ENCODE measurements at regions not wholly inside any gene's neighbourhood (a gene's known extent, or its start where the extent isn't known, plus 50 kb on each side); places are given as distances from the start of the nearest gene placed in this dataset.

DNA sequence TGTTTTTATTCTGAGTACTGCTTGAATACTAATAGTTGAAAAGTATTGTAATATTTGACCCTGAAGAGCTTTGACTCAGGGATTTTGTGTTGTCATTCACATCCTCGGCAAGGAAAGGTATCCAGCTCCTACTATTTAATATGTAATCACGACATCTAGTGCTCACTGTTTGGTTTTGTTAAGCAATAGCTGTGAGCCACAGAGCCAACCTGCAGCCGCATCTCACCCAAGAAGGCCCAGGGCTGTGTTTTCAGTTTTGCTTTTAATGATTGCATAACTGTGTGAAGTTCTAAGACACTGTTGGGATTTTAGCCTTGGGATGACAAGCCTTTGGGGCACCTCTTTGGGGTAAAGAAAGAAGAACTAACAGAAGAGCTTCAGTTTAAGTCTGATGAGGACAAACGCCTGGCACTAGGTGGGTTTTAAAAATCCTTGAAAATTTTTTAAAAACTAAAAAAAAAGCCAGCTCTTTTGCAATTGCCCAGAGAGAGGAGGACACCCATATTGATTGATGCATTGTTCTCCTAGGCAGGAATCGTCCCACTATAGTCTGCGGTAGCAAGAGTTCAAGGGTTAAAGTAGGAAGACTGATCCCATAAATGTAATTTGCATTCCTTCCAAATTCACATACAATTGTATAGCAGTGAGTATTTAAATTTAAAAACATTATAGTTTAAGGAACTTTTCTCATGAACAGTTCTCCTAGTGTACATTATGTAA lies 157.8 kb downstream of the RELL1 start:
- Mint-ChIP-seq H3K27me3 (ENCODE audit: low read depth) (no peaks in the 10 kb centered on the region), H3K4me3 (no peak overlapping the region), H3K27ac (no peak overlapping the region), H3K9me3 (no peaks in the 10 kb centered on the region), H3K4me1 (ENCODE audit: low read depth) (no peaks in the 10 kb centered on the region), H3K36me3 (ENCODE audit: low read depth) (no peaks in the 10 kb centered on the region)
- CTCF ChIA-PET, result interaction anchor here (0.7 kb wide), 2 partner anchors 34 to 453 kb away, joined by 3 read pairs; no protein-coding TSS in a partner anchor
- no peak for DNase-seq
- intact Hi-C loops (cut with micrococcal nuclease), result no loop called here

DNA sequence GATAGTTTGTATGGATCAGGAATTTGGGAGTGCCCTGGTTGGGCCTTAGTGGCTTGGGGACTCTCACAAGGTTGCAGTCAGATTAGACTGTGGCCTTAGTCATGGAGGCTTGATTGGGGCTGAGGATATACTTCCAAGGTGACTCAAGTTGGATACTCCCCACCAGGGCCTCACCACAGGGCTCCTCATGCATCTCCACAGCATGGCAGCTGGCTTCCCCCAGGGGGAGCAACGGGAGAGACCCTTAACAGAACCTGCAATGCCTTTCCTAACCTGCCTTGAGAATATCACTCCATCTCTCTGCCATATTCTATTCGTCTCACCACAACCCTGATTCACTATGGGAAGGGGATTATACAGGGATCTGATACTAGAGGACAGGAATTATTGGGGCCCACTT lies 161.9 kb downstream of the RELL1 start:
- no peak overlapping the region for H3K27ac Mint-ChIP-seq
- H3K36me3 Mint-ChIP-seq (ENCODE audit: low read depth), result no peaks in the 10 kb centered on the region
- H3K4me3 Mint-ChIP-seq, result no peak overlapping the region
- no peak for DNase-seq
- peaks cover 6% of the 10 kb centered on the region for H3K9me3 Mint-ChIP-seq
- CTCF ChIA-PET, result no interaction called here
- H3K27me3 Mint-ChIP-seq (ENCODE audit: low read depth), result no peaks in the 10 kb centered on the region
- no peaks in the 10 kb centered on the region for H3K4me1 Mint-ChIP-seq (ENCODE audit: low read depth)
- intact Hi-C loops (cut with micrococcal nuclease), result no loop called here

DNA sequence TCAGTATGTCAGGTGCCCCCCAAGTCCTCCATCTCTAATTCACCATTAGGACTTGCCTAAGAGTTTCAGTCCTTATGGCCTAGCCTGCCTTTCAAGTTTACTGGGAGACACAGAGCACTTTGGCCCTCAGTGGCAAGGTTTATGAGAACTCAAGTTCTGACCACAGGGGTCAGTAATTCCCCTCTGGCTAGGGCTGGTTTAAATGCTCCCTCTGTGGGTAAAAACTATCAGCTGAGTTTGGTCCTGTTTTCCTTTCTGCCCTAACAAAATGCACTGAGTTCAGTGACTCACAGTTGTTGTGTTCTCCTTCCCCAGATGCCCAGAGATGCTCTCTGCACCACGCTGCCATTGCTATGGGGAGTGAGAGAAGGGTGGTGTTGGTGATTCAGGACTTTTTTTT lies 163.2 kb downstream of the RELL1 start:
- Mint-ChIP-seq H3K4me1 (ENCODE audit: low read depth) (no peaks in the 10 kb centered on the region), H3K27ac (no peak overlapping the region), H3K4me3 (no peak overlapping the region), H3K36me3 (ENCODE audit: low read depth) (no peaks in the 10 kb centered on the region), H3K9me3 (peaks cover 6% of the 10 kb centered on the region), H3K27me3 (ENCODE audit: low read depth) (no peaks in the 10 kb centered on the region)
- CTCF ChIA-PET, result no interaction called here
- no peak for DNase-seq
- intact Hi-C loops (cut with micrococcal nuclease), result no loop called here

DNA sequence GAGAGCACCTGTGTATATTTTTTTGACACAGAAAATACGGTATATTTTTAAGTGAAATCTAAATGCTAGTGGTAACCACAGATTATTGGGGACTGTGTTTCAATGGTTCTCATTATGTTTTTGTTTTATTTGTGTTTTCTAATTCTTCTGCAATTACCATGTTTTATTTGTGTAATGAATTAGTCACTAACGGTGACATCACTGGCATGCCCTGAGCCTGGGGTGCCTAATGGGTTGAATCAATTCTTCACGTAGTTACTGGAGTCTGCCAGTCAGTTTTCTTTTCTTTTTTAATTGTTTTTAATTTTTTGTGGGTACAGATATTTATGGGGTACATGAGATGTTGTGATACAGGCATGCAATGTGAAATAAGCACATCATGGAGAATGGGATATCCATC lies 168.8 kb downstream of the RELL1 start:
- intact Hi-C loops (cut with micrococcal nuclease), result no loop called here
- Mint-ChIP-seq H3K4me3 (no peak overlapping the region), H3K4me1 (ENCODE audit: low read depth) (no peaks in the 10 kb centered on the region), H3K27me3 (ENCODE audit: low read depth) (no peaks in the 10 kb centered on the region), H3K9me3 (peaks cover 12% of the 10 kb centered on the region), H3K27ac (no peak overlapping the region), H3K36me3 (ENCODE audit: low read depth) (no peaks in the 10 kb centered on the region)
- CTCF ChIA-PET, result no interaction called here
- no peak for DNase-seq

DNA sequence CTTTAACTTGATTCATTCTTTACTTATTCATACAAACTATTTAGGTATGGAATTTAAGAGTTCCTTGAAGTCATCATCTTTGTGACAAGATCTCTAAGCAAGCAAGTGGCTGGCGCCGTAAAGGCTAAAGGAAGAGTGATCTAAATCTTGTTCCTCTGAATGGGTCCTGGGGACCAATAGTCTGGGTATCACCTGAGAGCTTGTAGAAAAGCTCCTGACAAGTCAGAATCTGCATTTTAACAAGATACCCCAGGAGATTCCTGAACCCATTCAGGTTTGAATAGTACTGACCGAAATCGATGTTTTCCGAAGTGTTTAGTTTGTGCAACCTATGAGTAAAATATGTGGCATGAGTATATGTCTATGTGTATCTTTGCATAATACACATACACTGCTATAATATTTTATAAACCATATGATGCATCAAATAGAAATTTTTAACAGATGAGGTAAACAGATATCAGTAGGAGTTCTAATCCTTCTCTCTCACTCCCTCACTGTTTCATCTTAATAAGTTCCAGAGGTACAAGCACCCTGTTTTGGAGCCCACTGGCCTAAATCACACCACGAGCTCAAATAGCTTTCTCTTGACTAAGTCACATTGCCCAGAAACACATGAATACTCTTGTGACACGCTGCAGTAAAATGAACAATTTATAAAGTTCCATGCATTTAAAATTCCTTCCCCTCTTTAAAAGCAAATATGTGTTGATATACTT lies 170.0 kb downstream of the RELL1 start:
- no peak overlapping the region for H3K27ac Mint-ChIP-seq
- H3K4me3 Mint-ChIP-seq, result no peak overlapping the region
- no peaks in the 10 kb centered on the region for H3K36me3 Mint-ChIP-seq (ENCODE audit: low read depth)
- CTCF ChIA-PET, result no interaction called here
- intact Hi-C loops (cut with micrococcal nuclease), result no loop called here
- no peak for DNase-seq
- H3K27me3 Mint-ChIP-seq (ENCODE audit: low read depth), result no peaks in the 10 kb centered on the region
- peaks cover 12% of the 10 kb centered on the region for H3K9me3 Mint-ChIP-seq
- no peaks in the 10 kb centered on the region for H3K4me1 Mint-ChIP-seq (ENCODE audit: low read depth)

DNA sequence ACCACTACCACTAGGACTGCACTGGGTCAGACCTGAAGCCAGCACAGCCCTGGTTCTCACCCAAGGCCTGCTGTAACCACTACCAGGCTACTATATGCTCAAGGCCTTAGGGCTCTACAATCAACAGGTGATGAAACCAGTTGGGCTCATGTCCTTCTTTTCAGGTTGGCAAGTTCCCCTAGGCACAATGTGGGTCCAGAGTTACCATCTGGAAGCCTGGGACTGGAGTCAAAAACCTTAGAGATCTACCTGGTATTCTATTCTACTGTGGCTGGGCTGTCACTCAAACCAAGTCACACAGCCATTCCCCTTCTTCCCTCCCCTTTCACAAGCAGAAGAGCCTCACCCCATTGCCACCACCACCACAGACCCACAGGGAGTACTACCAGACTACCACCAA lies 175.6 kb downstream of the RELL1 start:
- Mint-ChIP-seq H3K4me3 (no peak overlapping the region), H3K36me3 (ENCODE audit: low read depth) (peaks cover 2% of the 10 kb centered on the region), H3K27ac (no peak overlapping the region), H3K27me3 (ENCODE audit: low read depth) (peaks cover 11% of the 10 kb centered on the region), H3K4me1 (ENCODE audit: low read depth) (no peaks in the 10 kb centered on the region), H3K9me3 (peaks cover 7% of the 10 kb centered on the region)
- CTCF ChIA-PET, result no interaction called here
- no peak for DNase-seq
- intact Hi-C loops (cut with micrococcal nuclease), result no loop called here

DNA sequence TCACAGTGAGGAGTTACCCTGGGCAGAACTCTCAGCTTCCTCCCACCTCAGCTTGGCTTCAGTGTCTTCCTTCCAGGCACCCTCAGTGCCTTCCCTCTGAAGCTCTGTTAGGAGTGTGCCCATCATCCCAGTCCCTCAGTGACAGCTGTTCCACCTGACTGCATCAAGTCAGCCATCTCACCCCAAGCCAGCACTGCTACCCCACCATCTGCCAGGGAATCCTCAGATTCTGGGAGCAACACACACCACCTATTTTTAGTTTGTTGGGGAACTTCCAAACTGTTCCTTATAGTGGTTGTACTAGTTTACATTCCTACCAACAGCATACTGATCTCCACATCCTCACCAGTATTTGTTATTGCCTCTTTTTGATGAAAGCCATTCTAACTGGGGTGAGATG lies 182.9 kb downstream of the RELL1 start:
- Mint-ChIP-seq H3K4me1 (ENCODE audit: low read depth) (no peaks in the 10 kb centered on the region), H3K27ac (no peak overlapping the region), H3K9me3 (peaks cover 5% of the 10 kb centered on the region), H3K27me3 (ENCODE audit: low read depth) (peaks cover 37% of the 10 kb centered on the region), H3K4me3 (no peak overlapping the region), H3K36me3 (ENCODE audit: low read depth) (peaks cover 2% of the 10 kb centered on the region)
- intact Hi-C loops (cut with micrococcal nuclease), result no loop called here
- CTCF ChIA-PET, result interaction anchor here (0.6 kb wide), 1 partner anchor 507 kb away, joined by 4 read pairs; no protein-coding TSS in a partner anchor
- no peak for DNase-seq

DNA sequence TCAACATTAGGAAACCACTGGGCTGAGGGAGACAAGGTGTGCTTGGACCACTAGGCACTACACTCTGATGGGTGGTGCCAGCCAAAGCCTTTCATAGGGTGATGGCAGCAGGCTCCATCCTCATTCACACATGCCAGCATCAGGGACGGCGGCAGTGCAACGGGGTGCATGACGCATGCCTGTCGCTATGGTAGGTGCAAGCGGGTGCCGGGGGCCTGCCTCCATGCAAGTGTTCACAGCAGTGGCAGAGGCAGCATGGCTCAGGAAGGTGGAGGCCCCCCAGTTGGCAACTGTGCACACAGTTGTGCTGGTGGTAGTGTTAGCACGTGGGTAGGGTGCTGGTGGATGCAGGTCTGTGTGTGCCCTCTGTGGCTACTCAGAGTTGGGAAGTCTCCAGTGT lies 184.1 kb downstream of the RELL1 start:
- Mint-ChIP-seq H3K27me3 (ENCODE audit: low read depth) (peaks cover 30% of the 10 kb centered on the region), H3K9me3 (peaks cover 11% of the 10 kb centered on the region), H3K4me1 (ENCODE audit: low read depth) (no peaks in the 10 kb centered on the region), H3K27ac (no peak overlapping the region), H3K4me3 (no peak overlapping the region), H3K36me3 (ENCODE audit: low read depth) (no peaks in the 10 kb centered on the region)
- intact Hi-C loops (cut with micrococcal nuclease), result no loop called here
- no peak for DNase-seq
- CTCF ChIA-PET, result no interaction called here
